Fibroblast of lung (primary cell): ENCODE measurements at regions not wholly inside any gene's neighbourhood (a gene's known extent, or its start where the extent isn't known, plus 50 kb on each side); places are given as distances from the start of the nearest gene placed in this dataset.

ENCODE experiments used
- EZH2 ChIP-seq: IDR thresholded peaks from 2 replicates; pipeline ENCODE4 v1.5.1; 2012; ENCODE audit warnings: low read length, control low read depth, mild to moderate bottlenecking; ENCODE audit errors: missing control alignments
- TF ChIP-seq, protein P1 (sequence below), 2 donors: IDR thresholded peaks in 1 of 2; conservative IDR thresholded peaks in 1 of 2; 1 replicate in 1 of 2; 2 replicates in 1 of 2; pipeline ENCODE4 v1.5.1; 2011 to 2012; ENCODE audit warnings: low read length in 2 of 2, control low read depth in 1 of 2, inconsistent platforms in 1 of 2, low read depth in 1 of 2, mild to moderate bottlenecking in 1 of 2

- TF ChIP-seq EZH2: no peak
- TF ChIP-seq, protein P1, sequence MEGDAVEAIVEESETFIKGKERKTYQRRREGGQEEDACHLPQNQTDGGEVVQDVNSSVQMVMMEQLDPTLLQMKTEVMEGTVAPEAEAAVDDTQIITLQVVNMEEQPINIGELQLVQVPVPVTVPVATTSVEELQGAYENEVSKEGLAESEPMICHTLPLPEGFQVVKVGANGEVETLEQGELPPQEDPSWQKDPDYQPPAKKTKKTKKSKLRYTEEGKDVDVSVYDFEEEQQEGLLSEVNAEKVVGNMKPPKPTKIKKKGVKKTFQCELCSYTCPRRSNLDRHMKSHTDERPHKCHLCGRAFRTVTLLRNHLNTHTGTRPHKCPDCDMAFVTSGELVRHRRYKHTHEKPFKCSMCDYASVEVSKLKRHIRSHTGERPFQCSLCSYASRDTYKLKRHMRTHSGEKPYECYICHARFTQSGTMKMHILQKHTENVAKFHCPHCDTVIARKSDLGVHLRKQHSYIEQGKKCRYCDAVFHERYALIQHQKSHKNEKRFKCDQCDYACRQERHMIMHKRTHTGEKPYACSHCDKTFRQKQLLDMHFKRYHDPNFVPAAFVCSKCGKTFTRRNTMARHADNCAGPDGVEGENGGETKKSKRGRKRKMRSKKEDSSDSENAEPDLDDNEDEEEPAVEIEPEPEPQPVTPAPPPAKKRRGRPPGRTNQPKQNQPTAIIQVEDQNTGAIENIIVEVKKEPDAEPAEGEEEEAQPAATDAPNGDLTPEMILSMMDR (conservative IDR thresholded peaks at IDR 0.05 in 1 of 2, IDR thresholded peaks at IDR 0.05 in 1 of 2; ENCODE audit: low read depth in 1 of 2, low read length in 2 of 2): no peak
These were observed 282.2 kb downstream of the MREG start for GRCh38 chr2:215731108-215731658.
